NCI-H2029 (cell line): ENCODE measurements at regions not wholly inside any gene's neighbourhood (a gene's known extent, or its start where the extent isn't known, plus 50 kb on each side); places are given as distances from the start of the nearest gene placed in this dataset.

ENCODE experiments used
- DNase-seq: peaks from one replicate; lab custom pipeline; 2025; lab: John Stamatoyannopoulos, UW

DNA sequence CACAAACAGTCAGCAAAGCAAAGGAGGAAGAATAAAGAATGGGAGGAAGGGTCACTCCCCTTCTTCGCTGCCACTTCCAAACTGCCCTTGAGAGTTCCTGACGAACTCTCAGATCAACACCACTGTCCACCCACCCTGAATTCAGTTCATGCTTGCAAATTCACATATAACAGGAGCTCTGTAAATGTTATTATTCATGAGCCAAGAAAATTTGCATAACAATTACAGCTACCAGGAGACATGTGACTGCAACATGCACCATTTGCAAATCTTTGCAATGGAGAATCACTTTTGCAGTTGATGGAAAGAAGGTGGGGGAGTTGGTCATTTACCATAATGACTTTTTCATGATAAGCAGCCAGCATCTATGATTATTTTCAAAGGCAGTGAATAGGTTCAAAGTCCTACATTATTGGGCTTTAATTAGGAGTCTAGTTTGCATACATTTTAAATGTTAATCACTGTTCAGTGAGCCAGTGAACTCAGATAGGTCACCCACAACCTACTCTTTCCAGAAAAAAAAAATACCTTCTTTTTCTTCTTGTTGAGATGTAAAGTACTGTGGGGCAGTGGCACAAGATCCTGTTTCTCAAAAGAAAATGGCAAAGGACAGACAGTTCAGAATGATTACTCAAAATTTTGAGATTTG lies 149.7 kb downstream of the CAAP1 start:
- DNase-seq = no peak

DNA sequence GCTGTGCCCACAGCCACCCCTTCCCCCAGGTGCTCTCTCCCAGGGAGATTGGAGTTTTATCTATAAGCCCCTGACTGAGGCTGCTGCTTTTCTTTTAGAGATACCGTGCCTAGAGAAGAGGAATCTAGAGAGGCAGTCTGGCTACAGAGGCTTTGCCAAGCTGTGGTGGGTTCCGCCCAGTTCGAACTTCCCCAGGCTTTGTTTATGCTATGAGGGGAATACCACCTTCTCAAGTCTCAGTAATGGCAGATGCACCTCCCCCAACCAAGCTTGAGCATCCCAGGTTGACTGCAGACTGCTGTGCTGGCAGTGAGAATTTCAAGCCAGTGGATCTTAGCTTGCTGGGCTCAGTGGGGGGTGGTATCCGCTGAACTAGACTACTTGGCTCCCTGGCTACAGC lies 157.4 kb downstream of the CAAP1 start:
- DNase-seq = no peak

DNA sequence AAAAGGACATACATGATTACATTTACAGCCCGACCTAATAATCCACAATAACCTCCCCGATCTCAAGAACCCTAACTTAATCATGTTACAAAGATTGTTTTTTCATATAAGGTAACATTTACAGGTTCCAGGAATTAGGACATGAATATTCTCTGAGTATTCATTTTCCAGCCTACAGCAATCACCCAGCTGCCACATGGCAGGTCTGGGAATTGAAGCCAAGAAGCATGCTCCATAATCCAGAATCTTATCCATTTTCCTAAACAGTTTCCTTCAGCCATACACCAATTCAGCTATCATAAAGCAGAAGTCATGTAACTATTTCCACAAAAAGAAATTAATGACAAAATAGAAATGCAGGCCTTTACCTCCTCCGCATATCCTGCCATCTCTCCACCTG lies 163.4 kb downstream of the CAAP1 start:
- no peak for DNase-seq

DNA sequence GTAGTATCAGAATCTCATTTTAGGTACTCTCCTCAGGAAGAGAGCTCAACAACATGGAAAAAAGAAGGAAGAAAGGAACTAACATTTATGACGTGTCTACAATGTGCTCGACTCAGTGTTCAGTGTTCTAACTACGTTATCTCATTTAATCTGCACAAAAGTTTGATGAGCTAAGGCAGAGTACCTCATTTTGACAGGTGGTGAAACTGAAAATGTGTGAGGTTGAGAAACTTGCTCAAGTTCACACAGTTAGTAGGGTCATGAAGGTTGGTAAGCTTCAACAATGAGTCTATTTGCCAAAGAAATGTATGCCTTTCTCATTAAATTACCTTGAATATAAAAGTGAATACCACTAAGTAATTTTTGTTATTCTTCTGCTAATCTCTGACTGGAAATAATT lies 165.1 kb downstream of the CAAP1 start:
- DNase-seq = no peak

DNA sequence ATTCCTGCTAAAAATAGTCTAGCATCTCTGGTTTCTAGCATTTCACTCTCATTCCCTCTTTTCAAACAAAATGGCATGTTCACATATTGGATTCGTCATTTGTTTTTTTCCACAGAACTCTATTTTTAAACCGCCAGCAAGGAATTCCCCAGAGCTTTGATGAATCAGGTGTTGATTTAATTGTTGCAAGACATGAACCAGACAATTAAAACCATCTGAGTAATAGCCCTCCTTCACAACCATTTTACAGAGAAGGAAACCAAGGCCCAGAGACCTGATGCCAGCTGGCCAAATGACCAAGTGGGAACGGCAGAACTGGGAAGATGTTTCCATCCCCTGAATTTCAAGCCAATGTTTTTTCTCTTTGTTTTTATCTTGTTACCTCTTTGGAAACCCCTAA lies 167.0 kb downstream of the CAAP1 start:
- DNase-seq = no peak

DNA sequence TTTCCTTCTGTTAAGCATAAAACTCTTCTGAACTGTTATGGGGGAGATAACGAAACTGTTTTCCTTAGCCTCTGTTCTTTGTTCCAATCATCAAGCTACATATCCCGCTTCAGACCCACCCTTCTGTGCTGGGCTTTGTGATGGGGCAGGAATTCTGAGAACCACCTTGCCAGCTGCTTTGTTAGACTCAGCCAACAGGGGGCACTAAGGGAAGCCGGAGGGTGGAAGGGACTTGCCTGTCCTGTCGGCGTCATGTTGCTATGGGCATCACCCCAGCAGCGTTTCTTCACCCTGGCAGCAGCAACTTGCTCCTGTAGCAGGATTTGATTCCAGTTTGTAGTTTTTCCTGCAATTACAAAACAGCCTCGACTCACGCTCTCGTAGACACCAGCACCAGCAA lies 169.1 kb downstream of the CAAP1 start:
- DNase-seq = no peak

DNA sequence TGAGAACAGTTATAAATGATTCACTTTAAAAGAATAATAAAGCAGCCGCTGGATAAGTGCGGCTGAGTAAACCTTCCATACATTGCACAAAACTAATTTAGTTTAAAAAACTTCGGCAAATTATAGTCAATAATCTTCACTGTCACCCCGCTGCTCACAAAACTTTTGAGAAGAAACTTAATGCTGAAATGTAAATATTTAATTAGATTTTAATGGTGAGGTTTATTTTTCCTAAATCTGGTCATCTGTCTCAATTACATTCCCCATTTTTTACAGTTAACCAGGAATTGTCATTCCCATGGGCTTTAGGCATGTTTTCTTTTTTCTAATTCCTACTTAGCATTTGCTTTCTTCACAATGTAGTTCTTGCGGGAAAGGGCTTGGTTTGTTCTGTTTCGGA lies 169.8 kb downstream of the CAAP1 start:
- DNase-seq = no peak

DNA sequence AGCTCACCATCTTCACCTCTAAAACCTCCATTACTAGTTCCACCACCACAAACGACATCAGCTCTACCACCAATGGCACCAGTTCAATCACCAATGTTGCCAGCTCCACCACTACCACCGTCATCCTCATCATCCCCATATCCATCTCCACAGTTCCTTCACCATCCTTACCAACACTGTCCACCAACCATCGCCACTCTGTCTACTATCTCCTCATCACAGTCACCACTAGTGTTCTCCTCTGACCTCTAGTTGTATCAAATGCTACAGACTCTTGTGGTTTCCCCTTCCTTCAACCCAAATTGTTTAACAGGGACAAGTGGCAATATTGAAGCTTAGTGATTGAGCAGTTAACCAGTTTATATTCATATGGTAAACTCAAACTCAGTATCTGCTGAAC lies 182.6 kb downstream of the CAAP1 start:
- DNase-seq = no peak

DNA sequence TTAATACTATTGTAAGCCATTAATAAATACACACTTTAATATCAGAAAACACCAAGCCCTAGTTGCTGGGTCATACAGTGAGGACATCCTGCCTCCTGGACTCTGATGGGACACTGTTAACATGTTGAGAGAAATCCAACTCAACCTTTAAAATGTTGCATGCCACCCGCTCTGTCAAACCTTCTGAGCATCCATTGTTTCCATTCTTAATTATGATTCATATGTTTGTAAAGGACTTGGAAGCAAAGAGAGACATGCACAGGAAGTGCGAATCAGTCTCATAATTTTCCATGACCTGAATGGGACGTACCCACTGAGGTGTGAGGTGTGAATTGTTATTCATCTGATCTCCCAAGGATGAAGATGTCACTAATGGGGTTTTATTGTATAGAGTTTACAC lies 186.4 kb downstream of the CAAP1 start:
- DNase-seq = no peak

DNA sequence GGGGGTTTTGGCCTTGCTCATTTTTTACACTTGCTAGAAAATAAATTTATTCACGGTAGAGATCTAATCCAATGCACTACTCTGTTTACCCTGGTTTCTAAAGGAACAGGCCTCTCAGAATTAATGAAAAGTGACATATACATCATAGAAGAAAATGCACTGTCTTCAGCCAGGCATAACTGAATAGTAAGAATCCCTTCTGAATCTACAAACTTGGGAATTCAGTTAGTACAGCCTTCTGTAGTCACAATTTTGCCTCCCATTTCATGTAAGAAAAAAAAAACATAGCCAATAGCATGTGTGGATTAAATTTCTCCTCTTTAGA lies 197.3 kb downstream of the CAAP1 start:
- no peak for DNase-seq

DNA sequence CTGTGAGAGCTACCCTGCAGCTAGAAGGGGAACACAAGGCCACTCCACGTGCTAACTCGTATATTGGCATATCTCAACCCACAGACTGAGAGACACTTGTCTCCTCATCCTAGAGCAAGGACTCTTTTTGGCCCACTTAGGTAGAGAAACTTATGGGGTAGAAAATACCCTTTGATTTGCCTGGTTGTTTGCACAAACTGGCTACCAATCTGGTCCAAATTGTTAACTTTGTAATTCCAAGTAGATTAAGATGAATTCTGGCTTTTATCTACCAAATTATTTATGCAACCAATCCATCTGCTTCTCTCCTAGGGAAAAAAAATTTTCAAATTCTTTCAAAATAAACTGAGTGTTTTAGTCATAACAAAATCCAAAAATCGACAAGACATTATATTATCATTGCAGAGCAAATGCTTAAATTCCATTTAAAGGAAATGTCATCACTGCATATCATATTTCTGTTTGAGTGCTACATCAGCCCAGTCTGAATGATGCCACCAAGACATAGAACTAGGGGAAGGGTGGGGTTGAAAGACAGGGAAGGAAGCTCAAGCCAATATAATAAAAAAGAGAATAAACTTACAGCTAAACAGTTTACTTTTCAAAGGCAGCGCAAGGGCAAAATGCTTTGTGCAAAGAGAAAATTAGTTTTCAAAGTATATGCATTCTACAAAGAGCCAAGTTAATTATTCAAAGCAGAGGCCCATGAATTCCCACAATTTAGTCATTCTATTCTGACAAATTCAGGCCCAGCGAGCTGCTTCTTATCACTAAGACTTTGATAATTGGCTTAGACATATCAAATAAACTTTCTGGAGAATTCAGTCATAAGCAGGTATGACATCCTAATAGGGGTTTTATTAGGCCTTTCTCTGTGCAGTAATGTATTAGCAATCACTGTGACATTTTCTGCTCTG lies 198.0 kb downstream of the CAAP1 start:
- no peak for DNase-seq

DNA sequence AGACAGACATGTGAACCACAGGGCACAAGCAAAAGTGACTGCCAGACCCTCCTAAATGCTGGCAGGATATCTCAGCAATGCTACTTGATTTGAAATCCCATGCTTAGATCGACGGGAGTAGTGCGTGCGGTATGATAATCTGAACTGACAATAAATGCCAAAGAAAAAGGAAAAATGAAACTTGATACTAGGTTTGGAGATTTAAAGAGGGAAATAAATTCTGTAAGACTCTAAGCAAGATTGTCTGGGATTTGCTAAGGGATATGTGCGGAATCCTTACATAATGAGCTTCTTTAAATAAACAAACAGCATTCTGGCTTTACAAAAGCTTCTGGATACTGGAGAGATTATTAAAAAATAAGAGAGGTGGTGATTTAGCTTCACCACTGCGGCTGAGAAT lies 203.6 kb downstream of the CAAP1 start:
- DNase-seq = no peak

DNA sequence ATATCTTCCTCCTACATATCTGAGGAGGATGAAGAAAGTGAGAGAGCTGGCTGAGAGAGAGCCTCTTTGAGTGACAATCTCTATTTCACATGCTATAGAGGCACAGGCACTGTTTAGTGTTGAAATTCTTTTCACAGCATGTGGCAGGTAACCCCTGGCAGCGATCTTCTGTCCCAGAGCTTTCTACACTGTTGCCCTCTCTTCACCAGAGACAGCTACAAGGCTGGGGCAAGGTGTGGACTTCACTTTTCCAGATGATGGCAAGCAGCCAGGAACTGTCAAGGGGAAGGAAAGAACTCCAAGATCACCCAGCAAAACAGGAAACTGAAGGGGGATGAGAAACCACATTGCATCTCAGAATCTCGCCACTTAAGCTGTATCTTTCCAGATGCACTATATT lies 205.2 kb downstream of the CAAP1 start:
- DNase-seq = no peak

DNA sequence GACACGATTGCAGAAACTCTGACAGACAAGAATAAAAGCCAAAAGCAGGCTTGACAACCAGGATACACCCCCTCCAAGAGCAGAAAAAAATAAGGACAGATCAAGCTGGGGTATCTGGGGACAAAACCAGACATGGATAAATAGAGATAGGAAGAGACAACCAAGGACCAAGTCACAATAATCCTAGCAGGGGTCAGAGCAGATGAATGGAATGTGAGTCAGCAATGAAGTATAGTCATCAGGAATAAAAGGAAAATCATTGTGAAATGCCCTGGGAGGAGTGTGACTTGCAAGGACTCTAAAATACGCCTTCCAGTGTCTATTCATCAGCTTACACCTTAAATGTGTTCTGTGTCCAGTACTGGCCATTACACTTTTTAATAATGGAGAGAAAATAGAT lies 206.8 kb downstream of the CAAP1 start:
- DNase-seq = no peak

DNA sequence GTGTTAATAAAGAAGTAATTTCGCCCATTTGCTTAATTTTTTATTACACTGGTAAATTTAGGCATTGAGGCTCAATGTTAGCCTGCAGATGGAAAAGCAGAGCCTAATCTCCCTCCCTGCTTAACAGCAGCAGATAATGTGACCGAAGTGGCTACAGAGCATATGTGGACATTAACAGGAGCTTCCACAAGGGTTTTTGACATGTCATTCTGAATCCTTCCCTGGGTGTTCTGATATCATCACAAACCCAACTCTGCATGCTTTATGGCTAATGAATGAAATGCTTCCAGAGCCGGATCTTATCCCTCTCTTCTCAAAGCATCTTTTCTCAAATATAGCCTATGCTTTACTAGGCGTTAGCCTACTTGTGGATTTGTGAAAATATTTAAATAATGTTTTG lies 208.6 kb downstream of the CAAP1 start:
- no peak for DNase-seq

DNA sequence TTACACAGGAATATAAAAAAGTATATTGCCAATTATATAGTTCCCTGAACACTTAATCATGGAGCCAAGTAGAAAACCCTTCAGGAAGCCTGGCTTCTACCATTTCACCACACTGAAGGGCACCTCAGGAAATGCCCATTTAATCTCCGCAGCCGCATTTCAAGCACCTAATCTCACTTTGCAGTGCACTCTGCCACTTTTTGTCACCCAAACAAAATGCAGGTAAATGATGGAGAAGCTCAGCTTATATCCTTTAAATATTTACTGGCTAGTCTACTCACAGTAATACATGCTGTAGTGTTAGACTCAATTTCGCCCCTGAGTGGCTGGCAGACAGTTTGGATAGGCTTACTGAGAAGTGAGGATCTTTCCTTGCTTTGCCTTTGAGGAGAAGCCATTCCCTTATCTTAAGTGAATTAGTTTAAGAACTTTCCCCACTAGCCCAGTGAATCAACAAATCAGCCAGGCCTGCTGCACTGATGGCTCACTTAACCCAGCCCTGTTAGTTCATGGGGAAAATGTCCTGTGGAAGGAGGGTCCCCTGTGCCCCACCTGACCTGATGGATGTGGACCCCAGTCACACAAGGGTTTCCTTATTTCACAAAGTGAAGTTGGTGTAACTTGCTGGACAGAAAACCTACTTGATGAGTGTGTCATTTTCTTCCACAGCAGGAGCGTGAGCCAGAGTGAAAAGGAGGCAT lies 209.7 kb downstream of the CAAP1 start:
- no peak for DNase-seq

DNA sequence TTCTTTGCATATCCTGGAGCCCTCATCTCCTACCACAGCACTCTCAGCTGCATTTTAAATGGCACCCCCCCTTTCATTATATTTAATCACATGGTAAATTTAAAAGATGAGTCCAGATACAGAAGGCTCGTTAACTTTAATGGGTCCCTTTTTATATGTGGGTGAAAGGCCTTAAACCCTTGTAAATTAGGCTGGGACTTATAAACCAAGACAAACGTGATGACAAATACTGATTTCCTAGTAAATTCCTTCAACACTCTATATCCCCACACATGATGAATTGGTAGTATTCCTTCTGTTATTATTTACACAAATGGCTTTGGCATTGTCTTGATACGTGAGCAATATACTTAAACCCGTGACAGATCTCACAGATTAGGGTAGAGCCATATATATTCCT lies 210.6 kb downstream of the CAAP1 start:
- no peak for DNase-seq

DNA sequence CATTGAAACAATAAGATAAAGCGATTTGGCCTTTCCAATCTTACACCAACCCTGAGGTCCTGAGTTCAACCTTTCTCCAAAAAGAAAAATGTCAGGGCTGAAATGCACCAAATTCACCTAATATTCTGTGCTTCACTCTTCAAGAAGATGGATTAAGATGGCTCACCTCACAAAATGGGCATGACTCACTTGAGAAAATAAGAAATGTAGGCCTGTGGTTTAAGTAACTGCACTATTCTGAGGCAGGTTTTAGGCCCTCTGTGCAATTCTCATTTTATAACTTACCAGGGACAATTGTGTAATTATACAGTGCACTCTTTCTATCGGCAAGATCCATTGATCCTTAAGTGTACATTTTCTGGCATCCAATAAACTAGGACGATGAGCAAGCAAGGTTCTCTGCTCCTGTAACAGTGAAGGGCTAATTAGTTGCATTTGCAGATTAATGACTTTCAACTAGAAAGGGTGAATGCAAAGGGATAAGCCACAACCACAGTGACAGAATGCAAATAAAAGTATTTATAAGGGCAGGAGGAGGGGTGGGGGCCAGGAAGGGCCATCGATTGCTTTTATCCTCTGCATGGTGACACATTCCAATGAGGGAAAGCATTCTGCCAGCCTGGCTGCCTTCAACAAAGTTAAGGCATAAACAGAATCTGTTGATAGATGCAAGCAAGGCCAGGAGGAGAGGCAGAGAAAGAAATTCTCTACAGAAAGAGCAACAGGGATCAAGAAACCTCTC lies 214.5 kb downstream of the CAAP1 start:
- no peak for DNase-seq

DNA sequence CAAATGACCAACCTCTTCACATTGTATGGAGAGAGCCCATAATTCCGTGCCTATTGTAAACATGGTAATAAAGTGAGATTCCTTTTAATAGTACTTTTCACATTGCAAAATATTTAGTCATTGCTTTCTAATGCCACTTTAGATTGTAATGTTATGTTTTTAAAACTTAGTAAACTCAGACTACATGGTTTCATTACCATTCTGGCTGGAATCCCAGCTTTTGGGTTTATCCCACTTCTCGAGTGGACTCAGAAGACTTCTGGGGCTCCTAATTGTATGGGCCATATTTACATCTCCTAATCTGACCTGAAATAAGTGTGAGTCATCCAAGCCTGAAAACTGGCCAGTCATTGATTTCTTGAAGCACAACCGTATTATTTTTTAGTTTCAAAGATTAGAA lies 217.6 kb downstream of the CAAP1 start:
- DNase-seq = no peak

DNA sequence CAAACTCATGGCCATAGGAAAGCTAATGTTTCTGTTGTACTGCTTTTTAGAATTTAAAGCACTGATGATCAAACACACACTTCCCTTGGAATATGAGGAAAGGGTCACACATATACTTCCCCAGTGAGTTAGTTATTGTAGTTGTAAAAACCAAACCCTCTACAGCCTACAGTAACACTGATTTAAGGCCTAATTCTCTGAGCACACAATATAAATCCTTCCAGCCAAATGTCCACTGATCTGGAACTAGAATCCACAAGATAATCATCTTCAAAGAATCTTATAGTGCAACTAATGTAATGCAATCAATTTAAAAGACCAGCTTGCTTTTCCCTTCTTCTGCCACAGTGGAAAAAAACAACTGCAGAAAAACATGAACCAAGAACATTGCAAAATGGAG lies 219.3 kb downstream of the CAAP1 start:
- no peak for DNase-seq

DNA sequence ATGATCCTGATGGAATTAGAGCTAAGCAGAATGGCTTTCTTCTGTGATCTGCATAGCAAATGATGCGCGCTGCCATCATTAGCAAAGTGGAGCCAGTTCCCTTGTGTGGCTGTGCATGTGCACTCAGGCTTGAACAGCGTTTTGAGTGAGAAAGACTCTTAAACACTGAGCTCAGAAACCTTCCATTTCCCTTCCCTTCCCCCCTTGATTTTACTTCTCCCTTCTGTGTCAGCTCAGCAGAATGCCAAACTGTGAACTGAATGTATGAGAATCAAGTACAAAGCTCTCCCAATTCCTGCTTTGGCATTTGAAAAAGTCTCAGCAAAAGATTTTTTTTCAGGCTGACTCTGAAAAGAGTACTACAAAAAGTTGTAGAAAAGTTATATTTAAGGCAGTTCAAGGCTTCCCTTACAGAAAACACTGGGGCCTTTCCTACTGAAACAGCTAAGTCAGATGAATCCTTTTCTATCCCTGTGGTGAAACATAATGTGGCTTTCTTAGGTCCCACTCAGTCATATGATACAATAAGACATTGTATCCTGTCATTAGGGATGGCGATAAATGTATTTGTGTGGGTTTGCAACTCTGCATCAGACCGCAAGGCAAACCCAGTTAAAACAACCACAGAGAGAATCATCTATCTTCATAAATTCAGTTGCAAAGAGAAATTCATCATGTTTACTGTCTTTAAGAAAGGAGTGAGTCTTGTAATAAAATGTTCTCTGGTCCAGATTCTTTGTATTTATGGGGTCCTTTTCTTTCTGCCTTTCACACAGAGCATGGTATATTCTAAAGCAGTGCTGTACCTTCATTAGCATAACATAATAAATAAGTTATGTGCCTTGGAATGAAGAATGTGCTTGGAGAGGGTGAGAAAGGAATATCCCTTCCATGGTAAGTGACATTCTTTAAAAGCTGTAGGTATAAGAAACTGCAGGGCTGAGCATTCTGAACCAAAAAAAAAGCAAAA lies 222.6 kb downstream of the CAAP1 start:
- no peak for DNase-seq
